ENCODE measurements at regions not wholly inside any gene's neighbourhood (a gene's known extent, or its start where the extent isn't known, plus 50 kb on each side); places are given as distances from the start of the nearest gene placed in this dataset.

- H3K4me3 ChIP-seq: no peak overlapping the region
- H3K27me3 ChIP-seq: no peaks in the 10 kb centered on the region
- no peak overlapping the region for H3K27ac ChIP-seq
- intact Hi-C loops (cut with DNase I): no loop called here
- no peaks in the 10 kb centered on the region for H3K4me1 ChIP-seq (ENCODE audit: insufficient read depth)
- no peaks in the 10 kb centered on the region for H3K9me3 ChIP-seq
- no peaks in the 10 kb centered on the region for H3K36me3 ChIP-seq
- 96 to 98% (median 96%) methylated on average over 1 of the region's 1 CpG for WGBS, 3 donors
- DNase-seq: no peak
- TF ChIP-seq POLR2A (IDR thresholded peaks at IDR 0.05): no peak
- no peak for TF ChIP-seq EP300 (IDR thresholded peaks at IDR 0.05)
- TF ChIP-seq CTCF (IDR thresholded peaks at IDR 0.05): no peak
These were observed 186.9 kb upstream of the SATB1 start for GRCh38 chr3:18611991-18612390.

- DNase-seq: no peak
- intact Hi-C loops (cut with DNase I): no loop called here
- WGBS, 3 donors: 75 to 87% (median 84%) methylated on average over 4 of the region's 4 CpGs
- no peaks in the 10 kb centered on the region for H3K4me1 ChIP-seq (ENCODE audit: insufficient read depth)
- TF ChIP-seq EP300 (IDR thresholded peaks at IDR 0.05) (no peak), CTCF (IDR thresholded peaks at IDR 0.05) (no peak), POLR2A (IDR thresholded peaks at IDR 0.05) (no peak)
- H3K36me3 ChIP-seq: no peaks in the 10 kb centered on the region
- H3K4me3 ChIP-seq: no peak overlapping the region
- H3K9me3 ChIP-seq: no peaks in the 10 kb centered on the region
- no peaks in the 10 kb centered on the region for H3K27me3 ChIP-seq
- H3K27ac ChIP-seq: no peak overlapping the region
These were observed 184.0 kb upstream of the SATB1 start for GRCh38 chr3:18609187-18609586.

- Histone ChIP-seq H3K4me1 (ENCODE audit: insufficient read depth) (no peaks in the 10 kb centered on the region), H3K4me3 (no peak overlapping the region), H3K36me3 (no peaks in the 10 kb centered on the region), H3K9me3 (no peaks in the 10 kb centered on the region), H3K27me3 (no peaks in the 10 kb centered on the region), H3K27ac (no peak overlapping the region)
- intact Hi-C loops (cut with DNase I): no loop called here
- 94 to 98% (median 97%) methylated on average over 4 of the region's 4 CpGs for WGBS, 3 donors
- no peak for DNase-seq
- no peak for TF ChIP-seq POLR2A (IDR thresholded peaks at IDR 0.05)
- TF ChIP-seq EP300 (IDR thresholded peaks at IDR 0.05): no peak
- TF ChIP-seq CTCF (IDR thresholded peaks at IDR 0.05): no peak
These were observed 172.8 kb upstream of the SATB1 start for GRCh38 chr3:18597919-18598318.

GRCh38 chr3:18593231-18593630 lies 168.1 kb upstream of the SATB1 start:
- H3K4me3 ChIP-seq: no peak overlapping the region
- no peak for DNase-seq
- H3K27ac ChIP-seq: no peak overlapping the region
- no peak for TF ChIP-seq POLR2A (IDR thresholded peaks at IDR 0.05)
- H3K36me3 ChIP-seq: no peaks in the 10 kb centered on the region
- WGBS, 3 donors: 0 to 85% (median 33%) methylated on average over 1 of the region's 1 CpG
- intact Hi-C loops (cut with DNase I): no loop called here
- no peaks in the 10 kb centered on the region for H3K4me1 ChIP-seq (ENCODE audit: insufficient read depth)
- no peaks in the 10 kb centered on the region for H3K27me3 ChIP-seq
- H3K9me3 ChIP-seq: no peaks in the 10 kb centered on the region

- DNase-seq: no peak
- Histone ChIP-seq H3K27me3 (no peaks in the 10 kb centered on the region), H3K27ac (no peak overlapping the region), H3K4me1 (ENCODE audit: insufficient read depth) (no peaks in the 10 kb centered on the region), H3K9me3 (no peaks in the 10 kb centered on the region), H3K36me3 (no peaks in the 10 kb centered on the region), H3K4me3 (no peak overlapping the region)
- intact Hi-C loops (cut with DNase I): no loop called here
- 23 to 52% (median 29%) methylated on average over 3 of the region's 3 CpGs for WGBS, 3 donors
- TF ChIP-seq EP300 (IDR thresholded peaks at IDR 0.05) (no peak), CTCF (IDR thresholded peaks at IDR 0.05) (no peak)
These were observed 166.0 kb upstream of the SATB1 start for GRCh38 chr3:18591120-18591519.

All from ovary (tissue), 7 donors.